SK-N-SH treated with all-trans-retinoic acid at 6 μM for 48 hours (cell line): ENCODE measurements at regions not wholly inside any gene's neighbourhood (a gene's known extent, or its start where the extent isn't known, plus 50 kb on each side); places are given as distances from the start of the nearest gene placed in this dataset.

ENCODE experiments used
- ATAC-seq: fragments of 200-7000 bp; cut with Tn5 transposase; 3 replicates; pipeline ENCODE4 v1.9.1; 2020; ENCODE audit warnings: mild to moderate bottlenecking, moderate library complexity
- ARNTL ChIP-seq: fragments of 450-650 bp; formaldehyde crosslinking; IDR thresholded peaks from 2 replicates; pipeline ENCODE4 v1.5.0; 2020; ENCODE audit warnings: low read depth, mild to moderate bottlenecking, moderate library complexity, borderline replicate concordance
- BACH2 ChIP-seq: fragments of 250-450 bp; sonication (Bioruptor Pico); IDR thresholded peaks from 2 replicates; pipeline ENCODE4 v1.9.0; 2021; ENCODE audit warnings: mild to moderate bottlenecking, borderline replicate concordance
- CSDC2 ChIP-seq: fragments of 250-450 bp; sonication (Bioruptor Pico); IDR thresholded peaks from 2 replicates; pipeline ENCODE4 v1.5.0; 2020; ENCODE audit warnings: mild to moderate bottlenecking, moderate library complexity
- ESRRG ChIP-seq: fragments of 250-450 bp; sonication (Bioruptor Pico); IDR thresholded peaks from 2 replicates; pipeline ENCODE4 v1.6.1; 2021; ENCODE audit warnings: mild to moderate bottlenecking
- GLIS3 ChIP-seq: fragments of 250-450 bp; sonication (Bioruptor Pico); IDR thresholded peaks from 2 replicates; pipeline ENCODE4 v1.5.0; 2020; ENCODE audit warnings: mild to moderate bottlenecking, moderate library complexity
- ISL1 ChIP-seq: fragments of 250-450 bp; sonication (Bioruptor Pico); IDR thresholded peaks from 2 replicates; pipeline ENCODE4 v2.1.2; 2022; ENCODE audit warnings: mild to moderate bottlenecking, moderate library complexity
- OSR1 ChIP-seq: fragments of 250-450 bp; sonication (Bioruptor Pico); IDR thresholded peaks from 2 replicates; pipeline ENCODE4 v1.8.0; 2022; ENCODE audit warnings: moderate library complexity, mild to moderate bottlenecking, inconsistent platforms
- PPARA ChIP-seq: fragments of 250-450 bp; sonication (Bioruptor Pico); IDR thresholded peaks from 2 replicates; pipeline ENCODE4 v1.5.0; 2020; ENCODE audit warnings: mild to moderate bottlenecking, borderline replicate concordance
- RARB ChIP-seq: fragments of 250-450 bp; sonication (Bioruptor Pico); IDR thresholded peaks from 2 replicates; pipeline ENCODE4 v1.8.0; 2021; ENCODE audit warnings: mild to moderate bottlenecking, moderate library complexity
- TCF4 ChIP-seq: fragments of 250-450 bp; sonication (Bioruptor Pico); IDR thresholded peaks from 2 replicates; pipeline ENCODE4 v1.8.0; 2021; ENCODE audit warnings: mild to moderate bottlenecking, moderate library complexity, borderline replicate concordance
- ZC3H10 ChIP-seq: fragments of 250-450 bp; sonication (Bioruptor Pico); IDR thresholded peaks from 2 replicates; pipeline ENCODE4 v1.5.1; 2021; ENCODE audit warnings: mild to moderate bottlenecking, moderate library complexity
- ZFP3 ChIP-seq: fragments of 250-450 bp; sonication (Bioruptor Pico); IDR thresholded peaks from 2 replicates; pipeline ENCODE4 v1.5.0; 2020; ENCODE audit warnings: mild to moderate bottlenecking, moderate library complexity
- ZFP30 ChIP-seq: fragments of 450-650 bp; formaldehyde crosslinking; IDR thresholded peaks from 2 replicates; pipeline ENCODE4 v1.5.0; 2022; ENCODE audit warnings: mild to moderate bottlenecking, moderate library complexity
- ZNF565 ChIP-seq: fragments of 450-650 bp; formaldehyde crosslinking; conservative IDR thresholded peaks from 2 replicates; pipeline ENCODE4 v1.5.0; 2020; ENCODE audit warnings: low read depth, mild to moderate bottlenecking, moderate library complexity
- ZNF70 ChIP-seq: fragments of 450-650 bp; formaldehyde crosslinking; IDR thresholded peaks from 2 replicates; pipeline ENCODE4 v1.5.0; 2020; ENCODE audit warnings: mild to moderate bottlenecking, moderate library complexity
- ZNF8 ChIP-seq: fragments of 450-650 bp; formaldehyde crosslinking; IDR thresholded peaks from 2 replicates; pipeline ENCODE4 v1.5.0; 2020; ENCODE audit warnings: mild to moderate bottlenecking, moderate library complexity
- TF ChIP-seq, protein P1 (sequence below): fragments of 250-450 bp; sonication (Bioruptor Pico); IDR thresholded peaks from 2 replicates; pipeline ENCODE4 v1.8.0; 2021; ENCODE audit warnings: low read depth, mild to moderate bottlenecking, moderate library complexity, borderline replicate concordance
- TF ChIP-seq, protein P2 (sequence below): fragments of 250-450 bp; sonication (Bioruptor Pico); IDR thresholded peaks from 2 replicates; pipeline ENCODE4 v1.5.1; 2021; ENCODE audit warnings: mild to moderate bottlenecking, moderate library complexity
- TF ChIP-seq, protein P3 (sequence below): fragments of 250-450 bp; sonication (Bioruptor Pico); IDR thresholded peaks from 2 replicates; pipeline ENCODE4 v1.8.0; 2020; ENCODE audit warnings: mild to moderate bottlenecking, moderate library complexity, borderline replicate concordance
- TF ChIP-seq, protein P4 (sequence below): fragments of 250-450 bp; sonication (Bioruptor Pico); IDR thresholded peaks from 2 replicates; pipeline ENCODE4 v1.5.0; 2020; ENCODE audit warnings: mild to moderate bottlenecking, moderate library complexity
- TF ChIP-seq, protein P5 (sequence below): fragments of 250-450 bp; sonication (Bioruptor Pico); IDR thresholded peaks from 2 replicates; pipeline ENCODE4 v1.5.1; 2020; ENCODE audit warnings: low read depth, mild to moderate bottlenecking, moderate library complexity

DNA sequence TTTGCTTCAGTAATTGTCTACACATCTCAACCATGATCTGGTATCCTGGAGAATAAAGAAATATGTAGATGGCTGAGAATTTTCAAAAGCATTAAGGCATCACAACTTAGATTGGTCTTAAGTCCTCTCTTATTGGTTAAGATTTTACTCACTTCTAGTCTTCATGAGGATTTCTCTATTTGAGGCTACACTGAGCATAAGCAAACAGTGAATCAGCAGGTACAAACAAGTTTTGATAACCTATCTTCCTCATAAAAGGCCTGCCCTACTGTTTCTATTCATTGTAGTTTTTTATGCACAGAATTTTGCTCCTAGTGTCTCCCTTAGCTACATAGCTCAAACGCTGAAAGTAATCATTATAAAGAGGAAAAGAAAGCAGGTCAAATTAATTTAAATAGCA is 460.7 kb upstream of the RPS6KA3 start:
- TF ChIP-seq ISL1 (CRISPR knock-in tag) (no peak), ZFP3 (CRISPR knock-in tag) (no peak), ARNTL (CRISPR knock-in tag) (no peak), ZNF565 (CRISPR knock-in tag) (no peak), ZFP30 (CRISPR knock-in tag) (no peak), GLIS3 (CRISPR knock-in tag) (no peak), PPARA (CRISPR knock-in tag) (no peak), RARB (no peak), ZNF8 (CRISPR knock-in tag) (no peak)
- TF ChIP-seq, protein P1, sequence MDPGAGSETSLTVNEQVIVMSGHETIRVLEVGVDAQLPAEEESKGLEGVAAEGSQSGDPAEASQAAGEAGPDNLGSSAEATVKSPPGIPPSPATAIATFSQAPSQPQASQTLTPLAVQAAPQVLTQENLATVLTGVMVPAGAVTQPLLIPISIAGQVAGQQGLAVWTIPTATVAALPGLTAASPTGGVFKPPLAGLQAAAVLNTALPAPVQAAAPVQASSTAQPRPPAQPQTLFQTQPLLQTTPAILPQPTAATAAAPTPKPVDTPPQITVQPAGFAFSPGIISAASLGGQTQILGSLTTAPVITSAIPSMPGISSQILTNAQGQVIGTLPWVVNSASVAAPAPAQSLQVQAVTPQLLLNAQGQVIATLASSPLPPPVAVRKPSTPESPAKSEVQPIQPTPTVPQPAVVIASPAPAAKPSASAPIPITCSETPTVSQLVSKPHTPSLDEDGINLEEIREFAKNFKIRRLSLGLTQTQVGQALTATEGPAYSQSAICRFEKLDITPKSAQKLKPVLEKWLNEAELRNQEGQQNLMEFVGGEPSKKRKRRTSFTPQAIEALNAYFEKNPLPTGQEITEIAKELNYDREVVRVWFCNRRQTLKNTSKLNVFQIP = no peak
- TF ChIP-seq, protein P2, sequence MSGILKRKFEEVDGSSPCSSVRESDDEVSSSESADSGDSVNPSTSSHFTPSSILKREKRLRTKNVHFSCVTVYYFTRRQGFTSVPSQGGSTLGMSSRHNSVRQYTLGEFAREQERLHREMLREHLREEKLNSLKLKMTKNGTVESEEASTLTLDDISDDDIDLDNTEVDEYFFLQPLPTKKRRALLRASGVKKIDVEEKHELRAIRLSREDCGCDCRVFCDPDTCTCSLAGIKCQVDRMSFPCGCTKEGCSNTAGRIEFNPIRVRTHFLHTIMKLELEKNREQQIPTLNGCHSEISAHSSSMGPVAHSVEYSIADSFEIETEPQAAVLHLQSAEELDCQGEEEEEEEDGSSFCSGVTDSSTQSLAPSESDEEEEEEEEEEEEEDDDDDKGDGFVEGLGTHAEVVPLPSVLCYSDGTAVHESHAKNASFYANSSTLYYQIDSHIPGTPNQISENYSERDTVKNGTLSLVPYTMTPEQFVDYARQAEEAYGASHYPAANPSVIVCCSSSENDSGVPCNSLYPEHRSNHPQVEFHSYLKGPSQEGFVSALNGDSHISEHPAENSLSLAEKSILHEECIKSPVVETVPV (CRISPR knock-in tag) = no peak
- TF ChIP-seq, protein P3, sequence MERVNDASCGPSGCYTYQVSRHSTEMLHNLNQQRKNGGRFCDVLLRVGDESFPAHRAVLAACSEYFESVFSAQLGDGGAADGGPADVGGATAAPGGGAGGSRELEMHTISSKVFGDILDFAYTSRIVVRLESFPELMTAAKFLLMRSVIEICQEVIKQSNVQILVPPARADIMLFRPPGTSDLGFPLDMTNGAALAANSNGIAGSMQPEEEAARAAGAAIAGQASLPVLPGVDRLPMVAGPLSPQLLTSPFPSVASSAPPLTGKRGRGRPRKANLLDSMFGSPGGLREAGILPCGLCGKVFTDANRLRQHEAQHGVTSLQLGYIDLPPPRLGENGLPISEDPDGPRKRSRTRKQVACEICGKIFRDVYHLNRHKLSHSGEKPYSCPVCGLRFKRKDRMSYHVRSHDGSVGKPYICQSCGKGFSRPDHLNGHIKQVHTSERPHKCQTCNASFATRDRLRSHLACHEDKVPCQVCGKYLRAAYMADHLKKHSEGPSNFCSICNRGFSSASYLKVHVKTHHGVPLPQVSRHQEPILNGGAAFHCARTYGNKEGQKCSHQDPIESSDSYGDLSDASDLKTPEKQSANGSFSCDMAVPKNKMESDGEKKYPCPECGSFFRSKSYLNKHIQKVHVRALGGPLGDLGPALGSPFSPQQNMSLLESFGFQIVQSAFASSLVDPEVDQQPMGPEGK (CRISPR knock-in tag) = no peak

DNA sequence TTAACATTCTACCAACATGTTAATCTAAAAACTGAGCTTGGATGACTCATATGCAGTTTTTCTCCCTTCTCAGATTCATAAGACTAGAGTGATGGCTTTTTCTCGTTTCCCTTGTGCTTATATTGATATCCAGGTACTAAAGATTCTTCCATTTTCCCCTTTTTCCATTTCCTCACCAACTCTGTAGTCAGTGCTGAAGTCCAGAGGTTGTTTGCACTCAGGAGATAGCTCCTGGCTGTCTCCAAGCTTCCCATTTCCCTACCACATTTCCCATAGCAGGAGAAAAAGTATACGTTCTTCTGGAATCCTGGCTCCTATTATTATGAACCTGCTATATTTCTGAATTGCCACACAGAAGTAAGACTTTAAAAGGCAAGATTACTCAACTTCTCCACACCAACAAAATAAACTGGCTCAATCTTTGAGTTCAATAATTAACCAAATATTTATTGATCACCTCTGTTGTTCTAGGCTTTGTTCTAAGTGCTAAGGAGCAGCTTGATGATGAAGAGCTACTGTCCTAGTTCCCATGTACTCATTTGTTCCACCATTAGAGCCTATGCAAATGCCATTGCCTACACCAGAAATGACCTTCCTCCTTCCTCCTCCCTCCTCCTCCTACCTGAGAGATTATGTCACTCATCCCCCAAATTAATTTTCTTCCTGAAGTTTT is 454.4 kb upstream of the RPS6KA3 start:
- ATAC-seq = no peak
- TF ChIP-seq OSR1 (CRISPR knock-in tag) (no peak), GLIS3 (CRISPR knock-in tag) (no peak), ESRRG (CRISPR knock-in tag) (no peak), ZFP30 (CRISPR knock-in tag) (no peak), TCF4 (no peak), ARNTL (CRISPR knock-in tag) (no peak), PPARA (CRISPR knock-in tag) (no peak), RARB (no peak), CSDC2 (CRISPR knock-in tag) (no peak), ZNF565 (CRISPR knock-in tag) (no peak), ZNF70 (CRISPR knock-in tag) (no peak)
- TF ChIP-seq, protein P4, sequence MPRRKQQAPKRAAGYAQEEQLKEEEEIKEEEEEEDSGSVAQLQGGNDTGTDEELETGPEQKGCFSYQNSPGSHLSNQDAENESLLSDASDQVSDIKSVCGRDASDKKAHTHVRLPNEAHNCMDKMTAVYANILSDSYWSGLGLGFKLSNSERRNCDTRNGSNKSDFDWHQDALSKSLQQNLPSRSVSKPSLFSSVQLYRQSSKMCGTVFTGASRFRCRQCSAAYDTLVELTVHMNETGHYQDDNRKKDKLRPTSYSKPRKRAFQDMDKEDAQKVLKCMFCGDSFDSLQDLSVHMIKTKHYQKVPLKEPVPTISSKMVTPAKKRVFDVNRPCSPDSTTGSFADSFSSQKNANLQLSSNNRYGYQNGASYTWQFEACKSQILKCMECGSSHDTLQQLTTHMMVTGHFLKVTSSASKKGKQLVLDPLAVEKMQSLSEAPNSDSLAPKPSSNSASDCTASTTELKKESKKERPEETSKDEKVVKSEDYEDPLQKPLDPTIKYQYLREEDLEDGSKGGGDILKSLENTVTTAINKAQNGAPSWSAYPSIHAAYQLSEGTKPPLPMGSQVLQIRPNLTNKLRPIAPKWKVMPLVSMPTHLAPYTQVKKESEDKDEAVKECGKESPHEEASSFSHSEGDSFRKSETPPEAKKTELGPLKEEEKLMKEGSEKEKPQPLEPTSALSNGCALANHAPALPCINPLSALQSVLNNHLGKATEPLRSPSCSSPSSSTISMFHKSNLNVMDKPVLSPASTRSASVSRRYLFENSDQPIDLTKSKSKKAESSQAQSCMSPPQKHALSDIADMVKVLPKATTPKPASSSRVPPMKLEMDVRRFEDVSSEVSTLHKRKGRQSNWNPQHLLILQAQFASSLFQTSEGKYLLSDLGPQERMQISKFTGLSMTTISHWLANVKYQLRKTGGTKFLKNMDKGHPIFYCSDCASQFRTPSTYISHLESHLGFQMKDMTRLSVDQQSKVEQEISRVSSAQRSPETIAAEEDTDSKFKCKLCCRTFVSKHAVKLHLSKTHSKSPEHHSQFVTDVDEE (CRISPR knock-in tag) = no peak
- TF ChIP-seq, protein P5, sequence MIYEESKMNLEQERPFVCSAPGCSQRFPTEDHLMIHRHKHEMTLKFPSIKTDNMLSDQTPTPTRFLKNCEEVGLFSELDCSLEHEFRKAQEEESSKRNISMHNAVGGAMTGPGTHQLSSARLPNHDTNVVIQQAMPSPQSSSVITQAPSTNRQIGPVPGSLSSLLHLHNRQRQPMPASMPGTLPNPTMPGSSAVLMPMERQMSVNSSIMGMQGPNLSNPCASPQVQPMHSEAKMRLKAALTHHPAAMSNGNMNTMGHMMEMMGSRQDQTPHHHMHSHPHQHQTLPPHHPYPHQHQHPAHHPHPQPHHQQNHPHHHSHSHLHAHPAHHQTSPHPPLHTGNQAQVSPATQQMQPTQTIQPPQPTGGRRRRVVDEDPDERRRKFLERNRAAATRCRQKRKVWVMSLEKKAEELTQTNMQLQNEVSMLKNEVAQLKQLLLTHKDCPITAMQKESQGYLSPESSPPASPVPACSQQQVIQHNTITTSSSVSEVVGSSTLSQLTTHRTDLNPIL (CRISPR knock-in tag) = no peak
- TF ChIP-seq, all 23 proteins: peak for 0

More for the DNA sequence above, 460.7 kb upstream of the RPS6KA3 start:
- no peak for ATAC-seq

DNA sequence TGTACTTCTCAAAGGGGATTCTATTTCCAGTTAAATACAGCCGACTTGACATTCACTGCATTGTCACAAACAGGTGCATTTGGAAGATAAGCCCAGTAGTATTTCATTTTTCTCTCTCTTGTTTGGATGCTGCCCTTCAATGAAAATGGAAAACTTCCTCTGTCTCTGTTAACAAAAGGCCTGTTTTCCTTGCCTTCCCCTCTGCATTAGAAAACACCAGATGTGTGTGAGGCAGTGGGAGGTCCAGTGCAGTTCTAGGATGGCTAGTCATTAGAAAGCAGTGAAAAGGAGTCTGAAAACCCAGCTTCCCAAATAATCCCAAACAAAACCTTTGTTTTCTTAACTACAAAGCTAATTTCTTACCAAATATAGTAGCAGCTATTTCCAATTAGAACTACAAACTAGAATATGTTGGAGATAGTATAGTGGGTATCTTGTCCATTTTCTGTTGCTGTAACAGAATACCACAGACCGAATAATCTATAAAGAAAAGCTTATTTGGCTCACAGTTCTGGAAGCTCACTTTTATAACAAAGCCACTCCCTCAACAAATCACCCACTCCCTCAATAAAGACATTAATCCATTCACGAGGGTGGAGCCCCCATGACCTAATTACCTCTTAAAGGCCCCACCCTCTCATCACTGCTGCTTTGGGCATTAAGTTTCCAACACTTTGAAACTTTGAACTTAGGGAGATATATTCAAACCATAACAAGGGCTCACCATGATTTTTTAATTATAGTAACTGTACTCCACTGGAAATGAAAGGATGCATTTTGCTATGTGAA is 452.1 kb upstream of the RPS6KA3 start:
- no peak for ATAC-seq
- TF ChIP-seq ZC3H10 (CRISPR knock-in tag) (no peak), ZFP3 (CRISPR knock-in tag) (no peak), RARB (no peak), PPARA (CRISPR knock-in tag) (no peak), BACH2 (CRISPR knock-in tag) (no peak)
- TF ChIP-seq, protein P4 (CRISPR knock-in tag) = no peak
- TF ChIP-seq, protein P3 (CRISPR knock-in tag) = no peak
